Endodermal cell (in vitro differentiated cells): ENCODE measurements at regions not wholly inside any gene's neighbourhood (a gene's known extent, or its start where the extent isn't known, plus 50 kb on each side); places are given as distances from the start of the nearest gene placed in this dataset.

Experiments
- DNase-seq: peaks from one replicate; pipeline ENCODE4 v3.0.0-alpha.2; 2017
- H3K27ac ChIP-seq: 2 replicates; pipeline ENCODE4 v1.5.1; 2013; ENCODE audit warnings: mild to moderate bottlenecking, low read depth, low read length, moderate library complexity
- H3K27me3 ChIP-seq: 2 replicates; pipeline ENCODE4 v1.6.1; 2013; ENCODE audit warnings: mild to moderate bottlenecking, low read length, moderate library complexity; ENCODE audit not compliant: insufficient read depth, control insufficient read depth, poor library complexity, severe bottlenecking
- H3K36me3 ChIP-seq: 2 replicates; pipeline ENCODE4 v1.7.0; 2013; ENCODE audit warnings: mild to moderate bottlenecking, low read length, moderate library complexity; ENCODE audit not compliant: control insufficient read depth, insufficient read depth
- H3K4me1 ChIP-seq: one replicate; pipeline ENCODE4 v1.7.0; 2013; ENCODE audit warnings: low read length; ENCODE audit not compliant: control insufficient read depth, insufficient read depth
- H3K4me3 ChIP-seq: 2 replicates; pipeline ENCODE4 v1.5.1; 2013; ENCODE audit warnings: mild to moderate bottlenecking, low read length, moderate library complexity
- H3K9ac ChIP-seq: 2 replicates; pipeline ENCODE4 v1.6.1; 2013; ENCODE audit warnings: mild to moderate bottlenecking, low read length, moderate library complexity; ENCODE audit not compliant: poor library complexity, severe bottlenecking; ENCODE audit errors: extremely low read depth
- H3K9me3 ChIP-seq: 2 replicates; pipeline ENCODE4 v1.6.1; 2013; ENCODE audit warnings: mild to moderate bottlenecking, low read length, moderate library complexity; ENCODE audit not compliant: control insufficient read depth
- H3K27ac Mint-ChIP-seq: 2 replicates; pipeline ENCODE4 v1.8.0; 2020; ENCODE audit warnings: mixed read lengths
- H3K27me3 Mint-ChIP-seq: 2 replicates; pipeline ENCODE4 v1.8.0; 2021; ENCODE audit warnings: mild to moderate bottlenecking, mixed read lengths; ENCODE audit not compliant: insufficient read depth
- H3K36me3 Mint-ChIP-seq: 2 replicates; pipeline ENCODE4 v1.8.0; 2020; ENCODE audit warnings: low read depth, mixed read lengths
- H3K4me1 Mint-ChIP-seq: 2 replicates; pipeline ENCODE4 v1.8.0; 2020; ENCODE audit warnings: mixed read lengths
- H3K4me3 Mint-ChIP-seq: 2 replicates; pipeline ENCODE4 v1.8.0; 2020; ENCODE audit warnings: mild to moderate bottlenecking, moderate library complexity, mixed read lengths
- H3K9me3 Mint-ChIP-seq: 2 replicates; pipeline ENCODE4 v1.8.0; 2020; ENCODE audit warnings: mild to moderate bottlenecking, mixed read lengths
- WGBS, 2 experiments: methylation state at CpG; one replicate each; pipeline versions ENCODE4 v1.1.5 to v1.1.7; 2013; ENCODE audit warnings: missing lambda C conversion rate in 2 of 2, mixed read lengths in 1 of 2; ENCODE audit not compliant: insufficient coverage in 1 of 2, insufficient read length in 1 of 2; 5-methylcytosine and 5-hydroxymethylcytosine counted together
- TF ChIP-seq, protein P1 (sequence below): fragments of 200-600 bp; sonication (generic); conservative IDR thresholded peaks from 2 replicates; pipeline ENCODE4 v1.5.0; 2021; ENCODE audit warnings: antibody characterized with exemption, mild to moderate bottlenecking

- Histone ChIP-seq H3K27ac (no peak overlapping the region), H3K36me3 (no peaks in the 10 kb centered on the region), H3K9me3 (no peaks in the 10 kb centered on the region), H3K4me3 (no peak overlapping the region), H3K9ac (no peak overlapping the region), H3K27me3 (no peaks in the 10 kb centered on the region), H3K4me1 (no peaks in the 10 kb centered on the region)
- no peak overlapping the region for H3K4me3 Mint-ChIP-seq
- TF ChIP-seq, protein P1, sequence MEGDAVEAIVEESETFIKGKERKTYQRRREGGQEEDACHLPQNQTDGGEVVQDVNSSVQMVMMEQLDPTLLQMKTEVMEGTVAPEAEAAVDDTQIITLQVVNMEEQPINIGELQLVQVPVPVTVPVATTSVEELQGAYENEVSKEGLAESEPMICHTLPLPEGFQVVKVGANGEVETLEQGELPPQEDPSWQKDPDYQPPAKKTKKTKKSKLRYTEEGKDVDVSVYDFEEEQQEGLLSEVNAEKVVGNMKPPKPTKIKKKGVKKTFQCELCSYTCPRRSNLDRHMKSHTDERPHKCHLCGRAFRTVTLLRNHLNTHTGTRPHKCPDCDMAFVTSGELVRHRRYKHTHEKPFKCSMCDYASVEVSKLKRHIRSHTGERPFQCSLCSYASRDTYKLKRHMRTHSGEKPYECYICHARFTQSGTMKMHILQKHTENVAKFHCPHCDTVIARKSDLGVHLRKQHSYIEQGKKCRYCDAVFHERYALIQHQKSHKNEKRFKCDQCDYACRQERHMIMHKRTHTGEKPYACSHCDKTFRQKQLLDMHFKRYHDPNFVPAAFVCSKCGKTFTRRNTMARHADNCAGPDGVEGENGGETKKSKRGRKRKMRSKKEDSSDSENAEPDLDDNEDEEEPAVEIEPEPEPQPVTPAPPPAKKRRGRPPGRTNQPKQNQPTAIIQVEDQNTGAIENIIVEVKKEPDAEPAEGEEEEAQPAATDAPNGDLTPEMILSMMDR: no peak
- DNase-seq: no peak
- no peak overlapping the region for H3K27ac Mint-ChIP-seq
- no peaks in the 10 kb centered on the region for H3K9me3 Mint-ChIP-seq
- H3K27me3 Mint-ChIP-seq: peaks cover 31% of the 10 kb centered on the region
- peaks cover 21% of the 10 kb centered on the region for H3K4me1 Mint-ChIP-seq
- H3K36me3 Mint-ChIP-seq: no peaks in the 10 kb centered on the region
- 89 to 92% methylated on average over 1 of the region's 1 CpG for WGBS, 2 experiments
These were observed 858.8 kb downstream of the METTL15 start for GRCh38 chr11:28966951-28967350.

DNA sequence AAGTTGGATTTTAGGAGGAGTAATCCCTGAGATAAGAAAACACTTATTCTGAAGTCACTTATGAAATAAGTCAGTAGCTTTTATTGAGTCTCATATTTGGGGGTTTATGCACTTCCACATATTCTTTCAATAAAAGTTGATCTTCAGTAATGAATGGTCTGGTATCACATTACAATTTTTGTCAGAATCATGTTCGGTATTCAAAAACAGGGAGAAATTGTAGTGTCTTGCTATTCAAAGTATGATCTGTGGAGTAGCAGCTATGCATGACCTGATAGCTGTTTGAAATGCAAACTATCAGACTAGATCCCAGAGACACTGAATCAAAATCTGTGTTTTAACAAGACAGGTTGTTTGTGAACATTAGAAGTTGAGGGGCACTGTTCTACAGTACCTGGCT lies 857.6 kb downstream of the METTL15 start:
- H3K4me3 Mint-ChIP-seq: no peak overlapping the region
- Histone ChIP-seq H3K4me1 (no peaks in the 10 kb centered on the region), H3K9me3 (no peaks in the 10 kb centered on the region), H3K36me3 (no peaks in the 10 kb centered on the region), H3K9ac (no peak overlapping the region), H3K27me3 (no peaks in the 10 kb centered on the region), H3K27ac (no peak overlapping the region), H3K4me3 (no peak overlapping the region)
- no peak overlapping the region for H3K27ac Mint-ChIP-seq
- no peaks in the 10 kb centered on the region for H3K36me3 Mint-ChIP-seq
- TF ChIP-seq, protein P1: no peak
- H3K4me1 Mint-ChIP-seq: peaks cover 17% of the 10 kb centered on the region
- peaks cover 27% of the 10 kb centered on the region for H3K27me3 Mint-ChIP-seq
- no peaks in the 10 kb centered on the region for H3K9me3 Mint-ChIP-seq
- WGBS, 2 experiments: 93 to 100% methylated on average over 1 of the region's 1 CpG
- no peak for DNase-seq

- WGBS, 2 experiments: 100% methylated on average over 1 of the region's 1 CpG; no CpG with 5 or more reads in 1 of the 2 experiments
- Mint-ChIP-seq H3K4me1 (peaks cover 8% of the 10 kb centered on the region), H3K9me3 (no peaks in the 10 kb centered on the region), H3K27ac (no peak overlapping the region), H3K4me3 (no peak overlapping the region), H3K36me3 (no peaks in the 10 kb centered on the region), H3K27me3 (peaks cover 26% of the 10 kb centered on the region)
- Histone ChIP-seq H3K27me3 (no peaks in the 10 kb centered on the region), H3K9ac (no peak overlapping the region), H3K9me3 (no peaks in the 10 kb centered on the region), H3K4me3 (no peak overlapping the region), H3K4me1 (no peaks in the 10 kb centered on the region), H3K36me3 (no peaks in the 10 kb centered on the region), H3K27ac (no peak overlapping the region)
- TF ChIP-seq, protein P1: no peak
- no peak for DNase-seq
These were observed 856.6 kb downstream of the METTL15 start for GRCh38 chr11:28964811-28965210.
